Urinary bladder (tissue), 3 donors: ENCODE measurements at regions not wholly inside any gene's neighbourhood (a gene's known extent, or its start where the extent isn't known, plus 50 kb on each side); places are given as distances from the start of the nearest gene placed in this dataset.

Source experiments
- DNase-seq: peaks from one replicate; pipeline ENCODE4 v3.0.0-alpha.2; 2015; ENCODE audit errors: extremely low spot score
- H3K27ac ChIP-seq: one replicate; pipeline ENCODE4 v1.5.1; 2013; ENCODE audit warnings: low read depth, mild to moderate bottlenecking, moderate library complexity
- H3K36me3 ChIP-seq: one replicate; pipeline ENCODE4 v1.6.1; 2013; ENCODE audit warnings: mild to moderate bottlenecking, moderate library complexity; ENCODE audit not compliant: insufficient read depth
- H3K4me1 ChIP-seq: one replicate; pipeline ENCODE4 v1.6.1; 2013; ENCODE audit warnings: mild to moderate bottlenecking, moderate library complexity; ENCODE audit not compliant: insufficient read depth
- H3K4me3 ChIP-seq: one replicate; pipeline ENCODE4 v1.5.1; 2013; ENCODE audit warnings: low read depth, low read length
- WGBS: extraction: QIAGEN DNeasy Blood & Tissue Kit; methylation state at CpG from one replicate; pipeline ENCODE4 v1.1.7; 2013; 5-methylcytosine and 5-hydroxymethylcytosine counted together
- donor health status: healthy with polysubstance abuse.
- donor health status: healthy.

GRCh38 chr22:46062971-46063631, 86.1 kb upstream of the WNT7B start:
- no peak for DNase-seq
- H3K4me3 ChIP-seq = no peak overlapping the region
- H3K4me1 ChIP-seq = no peaks in the 10 kb centered on the region
- H3K27ac ChIP-seq = no peak overlapping the region
- H3K36me3 ChIP-seq = no peaks in the 10 kb centered on the region
- 91% methylated on average over 15 of the region's 15 CpGs for WGBS

GRCh38 chr22:46063846-46064227, 86.5 kb upstream of the PPARA start:
- H3K36me3 ChIP-seq = no peaks in the 10 kb centered on the region
- no peak overlapping the region for H3K4me3 ChIP-seq
- H3K27ac ChIP-seq = peak overlapping the region; percentile 28
- 90% methylated on average over 11 of the region's 11 CpGs for WGBS
- H3K4me1 ChIP-seq = no peaks in the 10 kb centered on the region
- DNase-seq = no peak

DNA sequence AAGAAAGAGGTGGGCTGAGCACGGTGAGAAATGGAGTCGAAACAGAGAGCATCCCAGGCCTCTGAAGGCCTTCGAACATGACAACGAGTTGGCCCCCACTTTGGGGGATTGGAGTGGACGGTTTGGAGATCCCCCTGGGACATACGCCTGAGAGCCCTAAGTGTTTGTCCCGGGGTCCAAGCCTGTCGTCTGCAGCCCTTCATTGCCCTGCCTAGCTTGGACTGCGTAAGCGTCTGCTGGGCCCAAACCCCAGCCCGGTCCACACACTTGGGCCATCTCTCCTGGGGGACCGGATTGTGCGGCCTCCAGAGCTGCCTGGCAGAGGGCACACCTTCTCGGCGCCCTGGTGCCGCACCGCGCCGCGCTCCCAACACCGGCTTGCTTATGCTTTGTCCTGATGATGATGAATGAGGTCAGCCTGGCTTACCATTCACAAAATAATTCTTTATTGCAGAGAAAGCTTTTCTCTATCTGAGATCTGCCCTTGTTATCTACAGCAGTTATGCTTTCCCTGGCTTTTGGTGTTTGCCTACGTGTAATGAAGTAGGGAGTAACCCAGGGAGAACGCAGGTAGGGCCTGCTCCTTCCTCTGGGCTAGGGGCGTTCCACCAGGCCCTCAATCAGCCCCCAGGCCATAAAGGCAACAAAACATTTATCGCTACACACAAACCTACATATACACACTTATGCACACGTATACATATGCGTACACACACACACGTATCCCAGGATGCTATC, 85.9 kb upstream of the PPARA start:
- Histone ChIP-seq H3K4me3 (no peak overlapping the region), H3K36me3 (no peaks in the 10 kb centered on the region), H3K27ac (peak overlapping the region; percentile 28), H3K4me1 (no peaks in the 10 kb centered on the region)
- DNase-seq = no peak
- 89% methylated on average over 28 of the region's 28 CpGs for WGBS

DNA sequence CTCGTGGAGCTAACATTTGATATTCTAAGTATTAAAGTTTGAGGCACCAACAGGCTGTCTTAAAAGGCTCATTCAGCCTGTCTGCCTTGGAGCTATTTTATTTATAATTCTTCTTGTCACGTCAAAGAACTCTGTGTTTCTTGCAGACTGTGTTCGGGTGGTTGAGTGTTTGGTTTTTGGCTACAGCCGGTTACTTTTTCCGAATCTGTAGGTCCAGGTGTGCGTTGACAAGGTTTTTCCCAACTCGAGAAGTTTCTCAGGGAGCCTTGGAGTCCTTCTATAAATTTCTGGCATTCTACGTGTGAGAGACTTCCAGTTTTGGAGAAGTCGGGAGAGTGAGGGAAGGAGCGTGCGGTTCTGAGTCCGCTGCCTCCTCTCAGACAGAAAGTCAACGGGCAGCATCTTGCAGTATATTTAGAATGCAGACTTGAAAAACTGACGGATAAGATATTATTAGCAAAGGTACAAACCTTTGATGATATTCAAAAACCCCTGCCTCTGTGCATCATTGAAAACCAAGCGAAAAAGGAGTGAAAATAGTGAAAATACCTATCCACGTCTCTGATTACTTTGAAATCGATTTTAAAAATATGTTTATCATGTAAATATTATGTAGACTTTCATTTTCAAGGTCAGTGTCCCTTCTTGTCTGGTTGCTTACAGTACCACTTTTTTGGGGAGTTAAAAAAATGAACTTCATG, 85.2 kb upstream of the PPARA start:
- Histone ChIP-seq H3K36me3 (no peaks in the 10 kb centered on the region), H3K4me3 (peak overlapping the region; percentile 6), H3K4me1 (no peaks in the 10 kb centered on the region), H3K27ac (peak overlapping the region; percentile 61)
- 69% methylated on average over 17 of the region's 17 CpGs for WGBS
- DNase-seq = no peak

DNA sequence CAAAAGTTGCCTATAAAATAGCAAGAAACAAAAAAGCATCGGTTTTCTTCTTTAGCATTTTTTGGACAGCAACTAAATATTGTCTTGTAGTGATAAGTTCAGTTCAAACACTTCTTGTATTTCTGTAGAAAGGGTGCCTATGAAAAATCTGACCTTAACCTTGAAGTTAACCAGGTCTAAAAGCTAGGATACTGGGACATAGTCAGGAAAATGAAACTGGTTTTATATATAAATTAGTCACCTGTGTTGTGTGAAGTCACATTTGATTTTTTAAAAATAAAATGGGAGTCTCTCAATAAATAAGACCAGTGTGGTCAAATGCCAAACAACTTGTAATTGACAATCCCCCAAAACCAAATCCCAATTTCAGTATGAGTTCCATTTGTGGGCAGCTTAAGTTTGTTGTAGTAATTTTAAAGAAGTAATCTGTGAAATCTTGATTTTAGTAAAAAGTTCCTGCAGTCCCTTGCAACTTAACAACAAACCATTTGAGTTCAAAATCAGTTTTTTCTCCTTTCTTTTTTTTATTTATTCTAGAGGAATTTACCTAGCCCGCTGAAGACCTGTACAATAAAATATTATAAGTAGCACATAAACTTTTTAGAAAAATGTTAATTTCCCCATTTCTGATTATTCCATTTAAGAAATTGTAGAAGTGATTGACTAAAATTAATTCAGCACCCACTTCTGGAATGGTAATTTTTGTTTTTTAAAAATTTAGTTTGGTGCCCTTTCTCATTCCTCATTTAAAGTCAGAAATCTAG, 84.5 kb upstream of the PPARA start:
- H3K27ac ChIP-seq = peak overlapping the region; percentile 11
- no peak for DNase-seq
- no peaks in the 10 kb centered on the region for H3K36me3 ChIP-seq
- no peaks in the 10 kb centered on the region for H3K4me1 ChIP-seq
- 74% methylated on average over 2 of the region's 2 CpGs for WGBS
- H3K4me3 ChIP-seq = no peak overlapping the region

- Histone ChIP-seq H3K4me3 (peak overlapping the region; percentile 2), H3K27ac (peak overlapping the region; percentile 88), H3K36me3 (no peaks in the 10 kb centered on the region), H3K4me1 (no peaks in the 10 kb centered on the region)
- no peak for DNase-seq
- WGBS = 65% methylated on average over 11 of the region's 11 CpGs
Measured at GRCh38 chr22:46066691-46067090, 83.6 kb upstream of the PPARA start.

- Histone ChIP-seq H3K27ac (peak overlapping the region; percentile 88), H3K4me3 (peak overlapping the region; percentile 18), H3K4me1 (no peaks in the 10 kb centered on the region), H3K36me3 (no peaks in the 10 kb centered on the region)
- no peak for DNase-seq
- WGBS = 48% methylated on average over 19 of the region's 19 CpGs
Measured at GRCh38 chr22:46067159-46068111, 82.9 kb upstream of the PPARA start.

- H3K4me3 ChIP-seq = no peak overlapping the region
- 52% methylated on average over 2 of the region's 2 CpGs for WGBS
- H3K27ac ChIP-seq = peak overlapping the region; percentile 100
- no peaks in the 10 kb centered on the region for H3K36me3 ChIP-seq
- no peaks in the 10 kb centered on the region for H3K4me1 ChIP-seq
- DNase-seq = no peak
Measured at GRCh38 chr22:46068181-46068592, 82.1 kb upstream of the PPARA start.

GRCh38 chr22:46068593-46069491, 81.5 kb upstream of the PPARA start:
- WGBS = 15% methylated on average over 14 of the region's 14 CpGs
- DNase-seq = no peak
- H3K36me3 ChIP-seq = no peaks in the 10 kb centered on the region
- no peaks in the 10 kb centered on the region for H3K4me1 ChIP-seq
- peak overlapping the region; percentile 100 for H3K27ac ChIP-seq
- H3K4me3 ChIP-seq = peak overlapping the region; percentile 79

DNA sequence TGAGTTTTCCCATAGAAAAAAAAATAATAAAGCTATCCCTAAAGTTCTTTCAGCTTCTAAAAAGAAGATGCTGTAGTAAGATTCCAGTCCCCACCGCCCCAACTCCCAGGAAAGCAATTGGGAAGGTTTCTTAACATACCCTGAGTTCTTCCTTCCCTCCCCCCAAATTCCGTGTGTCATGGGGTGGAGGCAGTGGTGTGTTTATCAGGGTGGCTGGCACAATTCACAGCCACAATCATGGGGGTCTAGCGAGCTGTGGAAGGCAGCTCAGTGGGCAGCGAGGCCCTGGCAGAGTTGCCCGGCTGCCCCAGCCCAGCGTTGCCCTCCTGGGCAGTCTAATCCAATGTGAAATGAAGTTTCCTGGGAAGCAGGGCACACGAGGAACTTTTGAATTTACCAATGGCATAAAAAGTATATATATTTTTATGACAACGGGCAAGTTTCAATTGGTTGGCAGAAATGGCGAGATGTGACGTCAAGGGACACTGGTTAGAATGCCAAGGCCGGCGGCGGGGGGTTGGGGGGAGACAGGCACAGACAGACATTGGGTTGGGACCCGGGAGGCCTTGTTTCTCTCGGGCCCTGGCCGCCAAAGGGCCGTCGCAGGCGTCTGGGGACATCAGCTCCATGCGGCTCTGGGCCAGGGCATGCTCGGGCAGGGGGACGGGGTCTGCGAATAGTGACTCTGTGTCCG, 80.7 kb upstream of the PPARA start:
- Histone ChIP-seq H3K27ac (peak overlapping the region; percentile 100), H3K4me1 (no peaks in the 10 kb centered on the region), H3K36me3 (no peaks in the 10 kb centered on the region), H3K4me3 (peak overlapping the region; percentile 79)
- WGBS = 6% methylated on average over 24 of the region's 24 CpGs
- no peak for DNase-seq

- no peak for DNase-seq
- Histone ChIP-seq H3K36me3 (no peaks in the 10 kb centered on the region), H3K27ac (peak overlapping the region; percentile 100), H3K4me3 (peak overlapping the region; percentile 79), H3K4me1 (no peaks in the 10 kb centered on the region)
- under 1% methylated on average over 57 of the region's 57 CpGs for WGBS
Measured at GRCh38 chr22:46070215-46070802, 80.0 kb upstream of the PPARA start.
